ENCODE measurements at regions not wholly inside any gene's neighbourhood (a gene's known extent, or its start where the extent isn't known, plus 50 kb on each side); places are given as distances from the start of the nearest gene placed in this dataset.
A peak's percentile ranks its signal among the peaks of the same experiment; 100 is the strongest.
"Not testable (repeated sequence)": the region's sequence is repeated elsewhere in the genome, so short reads cannot be mapped to it uniquely, and the experiment has no call there.

DNA sequence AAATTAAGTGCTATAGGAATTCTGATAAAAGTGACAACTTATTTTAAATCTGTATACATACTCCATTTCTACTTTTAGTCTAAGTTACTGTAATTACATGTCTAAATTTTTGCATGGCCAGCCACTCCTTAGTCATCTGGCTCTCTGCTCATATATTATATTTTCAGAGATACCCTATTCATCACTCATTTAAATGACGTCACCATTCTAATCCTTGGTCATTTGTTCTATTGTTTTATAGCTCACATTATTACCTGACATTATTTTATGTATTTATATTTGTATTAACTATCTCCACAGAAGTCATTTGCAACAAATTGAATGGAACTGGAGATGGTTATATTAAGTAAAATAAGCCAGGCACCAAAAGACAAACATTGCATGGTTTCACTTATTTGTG is 179.6 kb upstream of the CXorf51A start:
- Histone ChIP-seq H3K4me3 (no peak overlapping the region), H3K27ac (no peak overlapping the region), H3K4me1 (replicated peaks in 1 of 2) (no peaks in the 10 kb centered on the region)
- WGBS, 10 experiments = 0 to 60% (median 33%) methylated on average over 1 of the region's 1 CpG; no CpG with 5 or more reads in 4 of the 10 experiments
- in situ Hi-C loops (cut with MboI; ENCODE audit: low pct_unique_long_range_greater_than_20kb in 2 of 9, low sequenced_read_pairs in 9 of 9, unreplicated experiment in 9 of 9) = no loop called here
- no peak for ATAC-seq (replicated peaks in 6 of 8)

DNA sequence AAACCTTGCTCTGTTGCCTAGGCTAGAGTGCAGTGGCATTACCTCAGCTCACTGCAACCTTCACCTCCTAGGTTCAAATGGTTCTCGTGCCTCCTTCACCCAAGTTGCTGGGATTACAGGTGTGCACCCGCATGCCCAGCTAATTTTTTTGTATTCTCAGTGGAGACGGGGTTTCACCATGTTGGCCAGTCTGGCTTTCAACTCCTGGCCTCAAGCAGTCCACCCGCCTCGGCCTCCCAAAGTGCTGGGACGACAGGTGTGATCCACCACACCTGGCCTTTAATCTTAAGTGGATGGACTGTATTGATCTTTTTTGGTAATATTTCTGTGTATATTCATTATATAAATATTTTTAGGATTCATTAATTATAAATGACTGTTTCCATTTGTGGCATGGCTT is 158.7 kb upstream of the CXorf51A start:
- in situ Hi-C loops (cut with MboI; ENCODE audit: low pct_unique_long_range_greater_than_20kb in 2 of 9, low sequenced_read_pairs in 9 of 9, unreplicated experiment in 9 of 9) = no loop called here
- no peak for ATAC-seq (replicated peaks in 6 of 8)
- H3K4me3 ChIP-seq = no peak overlapping the region
- 0 to 67% (median 60%) methylated on average over 1 to 4 of the region's 6 CpGs; no CpG with 5 or more reads in 5 of the 10 experiments for WGBS, 10 experiments
- no peaks in the 10 kb centered on the region for H3K4me1 ChIP-seq (replicated peaks in 1 of 2)
- H3K27ac ChIP-seq = no peak overlapping the region

DNA sequence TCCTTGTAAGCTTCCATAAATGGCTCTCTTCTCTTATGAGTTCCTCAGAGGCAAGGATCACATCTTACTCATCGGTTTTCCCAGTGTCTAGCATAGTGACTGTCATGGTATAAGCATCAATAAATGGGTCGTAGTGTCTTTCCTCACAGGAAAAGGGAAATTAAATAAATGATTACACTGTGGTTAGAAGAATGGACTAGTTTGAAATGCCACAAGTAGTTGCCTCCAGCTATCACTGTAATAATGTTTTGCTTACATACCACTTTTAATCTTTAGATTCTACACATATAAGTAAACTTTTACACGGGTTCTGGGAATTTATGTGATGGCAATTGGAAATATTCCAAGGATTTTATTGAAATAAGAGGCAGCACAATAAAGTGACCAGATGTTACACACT is 152.8 kb upstream of the CXorf51A start:
- no peak overlapping the region for H3K27ac ChIP-seq
- no peak overlapping the region for H3K4me3 ChIP-seq
- WGBS, 10 experiments = 0 to 100% (median 45%) methylated on average over 1 to 3 of the region's 3 CpGs; no CpG with 5 or more reads in 4 of the 10 experiments
- in situ Hi-C loops (cut with MboI; ENCODE audit: low pct_unique_long_range_greater_than_20kb in 2 of 9, low sequenced_read_pairs in 9 of 9, unreplicated experiment in 9 of 9) = no loop called here
- ATAC-seq (replicated peaks in 6 of 8) = no peak
- no peaks in the 10 kb centered on the region for H3K4me1 ChIP-seq (replicated peaks in 1 of 2)

DNA sequence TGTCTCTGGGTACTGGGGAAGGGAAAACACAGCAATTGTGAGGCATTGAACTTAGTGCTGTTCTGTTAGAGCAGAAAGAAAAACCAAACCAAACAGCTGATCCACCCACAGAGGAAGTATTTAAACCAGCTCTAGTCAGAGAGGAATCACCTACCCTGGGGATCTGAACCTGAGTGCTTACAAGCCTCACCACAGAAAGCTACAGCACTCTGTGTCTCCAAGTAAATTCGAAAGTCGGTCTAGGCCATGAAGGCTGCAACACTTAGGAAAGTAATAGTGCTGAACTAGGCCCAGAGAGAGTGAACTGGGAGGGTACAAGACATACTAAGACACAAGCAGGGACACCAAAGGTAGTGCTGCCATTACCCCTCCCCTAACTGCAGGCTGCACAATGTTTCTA is 142.2 kb upstream of the CXorf51A start:
- ATAC-seq (replicated peaks in 6 of 8) = no peak
- H3K27ac ChIP-seq = no peak overlapping the region
- WGBS, 10 experiments = 52% methylated on average over 2 of the region's 2 CpGs; no CpG with 5 or more reads in 9 of the 10 experiments
- in situ Hi-C loops (cut with MboI; ENCODE audit: low pct_unique_long_range_greater_than_20kb in 2 of 9, low sequenced_read_pairs in 9 of 9, unreplicated experiment in 9 of 9) = no loop called here
- no peaks in the 10 kb centered on the region for H3K4me1 ChIP-seq (replicated peaks in 1 of 2)
- H3K4me3 ChIP-seq = no peak overlapping the region

DNA sequence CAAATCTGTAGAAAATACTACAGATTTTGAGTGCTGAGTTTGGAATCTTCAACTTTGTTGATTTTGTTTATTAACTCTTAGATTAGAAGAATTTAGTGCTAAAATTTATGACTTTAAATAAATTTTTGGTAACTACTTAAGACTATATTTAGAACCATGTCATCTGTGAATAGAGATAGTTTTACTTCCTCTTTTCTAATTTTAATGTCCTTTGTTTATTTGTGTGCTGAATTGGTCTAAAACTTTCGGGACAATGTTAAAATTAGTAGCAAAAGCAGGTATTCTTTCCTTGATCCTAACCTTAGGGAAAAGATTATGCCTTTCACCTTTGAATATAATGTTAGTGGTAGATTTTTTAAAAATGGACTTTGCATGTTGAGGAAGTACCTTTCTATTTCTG is 119.7 kb upstream of the CXorf51A start:
- H3K4me1 ChIP-seq (replicated peaks in 1 of 2) = no peaks in the 10 kb centered on the region
- no peak overlapping the region for H3K4me3 ChIP-seq
- 0 to 100% (median 32%) methylated on average over 1 of the region's 1 CpG; no CpG with 5 or more reads in 4 of the 10 experiments for WGBS, 10 experiments
- H3K27ac ChIP-seq = no peak overlapping the region
- no peak for ATAC-seq (replicated peaks in 6 of 8)
- in situ Hi-C loops (cut with MboI; ENCODE audit: low pct_unique_long_range_greater_than_20kb in 2 of 9, low sequenced_read_pairs in 9 of 9, unreplicated experiment in 9 of 9) = no loop called here

DNA sequence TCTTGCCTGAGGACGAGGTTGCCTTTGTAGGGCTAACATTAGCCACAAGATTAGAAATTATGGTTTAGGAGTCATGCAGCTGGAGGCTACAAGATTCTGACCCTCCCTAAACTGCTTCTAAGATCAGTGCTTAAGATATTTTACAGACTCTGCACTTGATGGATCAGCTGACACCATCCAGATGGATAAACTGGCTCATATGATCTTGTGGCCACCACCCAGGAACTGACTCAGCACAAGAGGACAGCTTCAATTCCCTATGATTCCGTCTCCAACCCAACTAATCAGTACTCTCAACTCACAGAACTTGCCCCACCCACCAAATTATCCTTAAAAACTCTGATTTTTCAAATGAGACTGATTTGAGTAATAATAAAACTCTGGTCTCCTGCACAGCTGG is 118.5 kb upstream of the CXorf51A start:
- peak in 2 of 8 experiments; percentile 40 to 66 for ATAC-seq (replicated peaks in 6 of 8)
- H3K4me3 ChIP-seq; in situ Hi-C loops (cut with MboI; ENCODE audit: low pct_unique_long_range_greater_than_20kb in 2 of 9, low sequenced_read_pairs in 9 of 9, unreplicated experiment in 9 of 9): not testable (repeated sequence)

DNA sequence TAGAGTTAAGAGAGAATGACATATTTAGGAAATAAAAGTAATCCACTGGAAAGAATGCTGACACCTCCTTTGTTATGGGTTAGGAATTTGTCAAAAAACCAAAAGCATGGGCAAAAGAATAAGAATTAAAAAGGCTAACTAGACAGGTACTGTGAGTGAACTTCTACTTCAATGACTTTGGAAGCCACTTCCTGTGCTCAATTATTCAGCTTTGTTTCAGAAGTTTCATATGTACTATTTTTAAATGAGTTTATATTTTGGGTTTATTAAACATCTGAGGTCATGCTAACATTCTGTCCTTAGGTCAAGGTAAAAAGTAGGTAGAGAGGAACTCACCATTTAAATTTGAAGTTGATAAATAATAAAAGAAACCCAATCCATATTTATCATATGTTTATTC is 106.7 kb upstream of the CXorf51A start:
- in situ Hi-C loops (cut with MboI; ENCODE audit: low pct_unique_long_range_greater_than_20kb in 2 of 9, low sequenced_read_pairs in 9 of 9, unreplicated experiment in 9 of 9) = no loop called here
- H3K4me3 ChIP-seq = no peak overlapping the region
- H3K4me1 ChIP-seq (replicated peaks in 1 of 2) = no peaks in the 10 kb centered on the region
- H3K27ac ChIP-seq = no peak overlapping the region
- ATAC-seq (replicated peaks in 6 of 8) = no peak

More for the DNA sequence above, 118.5 kb upstream of the CXorf51A start:
- 0 to 100% (median 26%) methylated on average over 1 to 2 of the region's 2 CpGs; no CpG with 5 or more reads in 6 of the 10 experiments for WGBS, 10 experiments
- H3K4me1 ChIP-seq (replicated peaks in 1 of 2); H3K27ac ChIP-seq: not testable (repeated sequence)

DNA sequence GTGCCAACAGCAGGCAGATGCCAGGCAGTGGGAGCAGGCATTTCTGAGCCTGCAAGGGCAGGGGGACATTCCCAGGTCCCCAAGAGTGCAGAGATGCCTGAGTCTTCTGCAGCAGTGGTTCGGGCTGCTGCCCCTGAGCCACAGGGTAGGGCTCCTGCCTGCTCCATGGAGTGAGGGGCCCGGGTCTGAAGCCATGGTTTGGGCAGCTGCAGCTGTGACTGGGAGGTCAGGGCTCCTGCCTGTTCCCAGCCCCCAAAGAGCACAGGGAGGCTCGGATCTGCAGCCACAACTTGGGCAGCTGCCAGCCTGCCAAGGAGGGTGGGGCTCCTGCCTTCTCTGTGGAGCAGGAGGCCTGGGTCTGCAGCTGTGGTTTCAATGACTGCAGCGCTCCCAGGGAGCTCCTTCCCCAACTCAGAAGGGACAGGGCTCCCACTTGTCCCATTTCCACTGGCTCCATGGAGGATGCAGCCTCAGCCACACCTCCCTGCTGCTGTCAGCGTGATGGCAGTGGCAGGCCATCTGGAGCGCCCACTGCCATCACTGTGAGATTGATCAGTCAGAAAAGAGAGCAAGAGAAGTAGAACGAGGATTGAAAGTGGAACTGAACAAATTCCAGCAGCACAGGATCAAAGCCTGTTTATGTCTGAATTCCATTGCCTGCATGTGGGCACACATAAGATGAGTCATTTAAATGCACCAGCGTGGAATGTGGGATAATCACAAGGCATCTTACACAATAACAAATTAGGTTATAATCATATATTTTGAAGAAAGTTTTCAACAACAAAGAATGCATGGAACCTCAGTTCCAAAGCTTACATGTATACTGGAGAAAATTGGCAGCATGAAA is 93.1 kb upstream of the CXorf51A start:
- in situ Hi-C loops (cut with MboI; ENCODE audit: low pct_unique_long_range_greater_than_20kb in 2 of 9, low sequenced_read_pairs in 9 of 9, unreplicated experiment in 9 of 9) = no loop called here
- no peaks in the 10 kb centered on the region for H3K4me1 ChIP-seq (replicated peaks in 1 of 2)
- no peak overlapping the region for H3K27ac ChIP-seq
- no peak overlapping the region for H3K4me3 ChIP-seq
- peak in 1 of 8 experiments; percentile 50 for ATAC-seq (replicated peaks in 6 of 8)
- 0 to 43% (median 6%) methylated on average over 2 to 5 of the region's 8 CpGs; no CpG with 5 or more reads in 7 of the 10 experiments for WGBS, 10 experiments

DNA sequence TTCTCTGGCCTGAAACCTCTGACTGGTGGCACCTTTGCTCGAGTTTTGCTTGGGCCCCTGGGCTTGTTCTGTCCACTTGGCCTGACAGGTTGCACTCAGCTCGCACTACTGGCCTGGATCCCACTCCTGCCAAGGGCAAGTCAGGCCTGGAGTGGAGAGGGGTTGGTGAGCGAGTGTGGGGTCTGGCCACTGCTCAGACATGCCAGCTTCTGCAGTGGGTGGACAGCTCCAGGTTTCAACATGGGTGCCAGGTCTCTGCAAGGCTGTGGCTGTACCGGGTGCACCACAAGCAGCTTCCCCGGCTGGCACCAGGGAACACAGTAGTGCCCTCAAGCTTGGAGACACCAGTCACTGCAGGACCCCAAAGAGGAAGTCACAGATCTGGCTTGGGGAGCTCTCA is 91.6 kb upstream of the CXorf51A start:
- no peak overlapping the region for H3K4me3 ChIP-seq
- in situ Hi-C loops (cut with MboI; ENCODE audit: low pct_unique_long_range_greater_than_20kb in 2 of 9, low sequenced_read_pairs in 9 of 9, unreplicated experiment in 9 of 9) = no loop called here
- H3K4me1 ChIP-seq (replicated peaks in 1 of 2) = no peaks in the 10 kb centered on the region
- 0 to 40% (median 13%) methylated on average over 1 to 3 of the region's 5 CpGs; no CpG with 5 or more reads in 6 of the 10 experiments for WGBS, 10 experiments
- no peak overlapping the region for H3K27ac ChIP-seq
- no peak for ATAC-seq (replicated peaks in 6 of 8)

DNA sequence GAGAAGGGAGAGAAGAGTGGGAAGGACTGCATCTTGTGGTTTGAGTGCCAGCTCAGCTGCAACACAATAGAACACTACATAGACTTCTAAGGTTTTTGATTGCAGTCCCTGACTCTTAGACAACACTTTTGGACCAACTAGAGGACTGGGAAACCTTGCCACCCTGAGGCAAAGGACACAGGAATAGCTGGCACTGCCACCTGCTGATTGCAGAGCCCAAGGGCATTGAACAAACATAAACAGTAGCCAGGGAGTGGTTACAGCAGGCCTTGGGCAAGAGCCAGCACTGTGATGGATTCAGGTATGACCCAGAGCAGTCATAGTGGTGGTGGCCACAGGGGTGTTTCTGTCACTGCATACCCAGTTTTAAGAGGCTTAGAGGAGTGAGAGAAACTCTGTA is 72.5 kb upstream of the CXorf51A start:
- ATAC-seq (replicated peaks in 6 of 8) = no peak
- H3K4me1 ChIP-seq (replicated peaks in 1 of 2) = no peaks in the 10 kb centered on the region
- no peak overlapping the region for H3K27ac ChIP-seq
- in situ Hi-C loops (cut with MboI; ENCODE audit: low pct_unique_long_range_greater_than_20kb in 2 of 9, low sequenced_read_pairs in 9 of 9, unreplicated experiment in 9 of 9) = no loop called here
- H3K4me3 ChIP-seq = no peak overlapping the region

DNA sequence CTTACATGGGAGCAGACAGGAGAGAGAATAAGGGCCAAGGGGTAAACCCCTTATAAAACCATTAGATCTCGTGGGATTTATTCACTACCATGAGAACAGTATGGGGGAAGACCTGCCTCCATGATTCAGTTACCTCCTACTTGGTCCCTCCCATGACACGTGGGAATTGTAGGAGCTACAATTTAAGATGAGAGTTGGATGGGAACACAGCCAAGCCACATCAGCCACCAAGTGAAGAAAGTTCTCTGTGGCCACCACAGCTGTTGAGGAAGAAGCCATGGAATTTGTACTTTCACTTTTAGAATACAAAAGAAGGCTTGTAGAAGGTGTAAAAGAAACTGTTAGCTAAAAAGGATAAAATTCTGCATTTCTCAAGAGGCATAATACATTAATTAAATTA is 67.0 kb upstream of the CXorf51A start:
- Histone ChIP-seq H3K4me3 (no peak overlapping the region), H3K4me1 (replicated peaks in 1 of 2) (no peaks in the 10 kb centered on the region), H3K27ac (no peak overlapping the region)
- 0 to 67% (median 44%) methylated on average over 1 to 2 of the region's 2 CpGs; no CpG with 5 or more reads in 7 of the 10 experiments for WGBS, 10 experiments
- ATAC-seq (replicated peaks in 6 of 8) = no peak
- in situ Hi-C loops (cut with MboI; ENCODE audit: low pct_unique_long_range_greater_than_20kb in 2 of 9, low sequenced_read_pairs in 9 of 9, unreplicated experiment in 9 of 9) = no loop called here

DNA sequence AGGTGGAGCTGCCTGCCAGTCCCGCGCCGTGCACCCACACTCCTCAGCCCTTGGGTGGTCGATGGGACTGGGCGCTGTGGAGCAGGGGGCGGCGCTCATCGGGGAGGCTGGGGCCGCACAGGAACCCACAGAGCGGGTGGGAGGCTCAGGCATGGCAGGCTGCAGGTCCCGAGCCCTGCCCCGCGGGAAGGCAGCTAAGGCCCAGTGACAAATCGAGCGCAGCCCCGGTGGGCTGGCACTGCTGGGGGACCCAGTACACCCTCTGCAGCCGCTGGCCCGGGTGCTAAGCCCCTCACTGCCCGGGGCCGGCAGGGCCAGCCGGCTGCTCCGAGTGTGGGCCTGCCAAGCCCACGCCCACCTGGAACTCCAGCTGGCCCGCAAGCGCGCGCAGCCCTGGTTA is 52.3 kb upstream of the CXorf51A start:
- H3K4me1 ChIP-seq (replicated peaks in 1 of 2); H3K27ac ChIP-seq; H3K4me3 ChIP-seq; ATAC-seq (replicated peaks in 6 of 8); in situ Hi-C loops (cut with MboI; ENCODE audit: low pct_unique_long_range_greater_than_20kb in 2 of 9, low sequenced_read_pairs in 9 of 9, unreplicated experiment in 9 of 9): not testable (repeated sequence)
- WGBS, 10 experiments = no CpG with 5 or more reads among the region's 27 CpGs

DNA sequence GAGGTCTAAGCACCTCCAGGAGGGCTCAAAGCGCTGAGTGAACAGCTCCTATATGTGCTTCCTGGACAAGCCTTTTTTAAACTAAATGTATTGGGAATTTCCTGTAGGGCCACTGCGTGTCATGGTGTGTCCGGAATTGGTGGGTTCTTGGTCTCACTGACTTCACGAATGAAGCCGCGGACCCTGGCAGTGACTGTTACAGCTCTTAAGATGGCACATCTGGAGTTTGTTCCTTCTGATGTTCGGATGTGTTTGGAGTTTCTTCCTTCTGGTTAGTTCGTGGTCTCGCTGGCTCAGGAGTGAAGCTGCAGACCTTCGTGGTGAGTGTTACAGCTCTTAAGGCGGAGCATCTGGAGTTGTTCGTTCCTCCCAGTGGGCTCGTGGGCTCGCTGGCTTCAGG is 51.2 kb upstream of the CXorf51A start:
- H3K4me1 ChIP-seq (replicated peaks in 1 of 2); in situ Hi-C loops (cut with MboI; ENCODE audit: low pct_unique_long_range_greater_than_20kb in 2 of 9, low sequenced_read_pairs in 9 of 9, unreplicated experiment in 9 of 9); H3K4me3 ChIP-seq; H3K27ac ChIP-seq; ATAC-seq (replicated peaks in 6 of 8): not testable (repeated sequence)
- 62% methylated on average over 4 of the region's 14 CpGs; no CpG with 5 or more reads in 9 of the 10 experiments for WGBS, 10 experiments

All from motor neuron (in vitro differentiated cells).